ENCODE measurements at regions not wholly inside any gene's neighbourhood (a gene's known extent, or its start where the extent isn't known, plus 50 kb on each side); places are given as distances from the start of the nearest gene placed in this dataset.

DNA sequence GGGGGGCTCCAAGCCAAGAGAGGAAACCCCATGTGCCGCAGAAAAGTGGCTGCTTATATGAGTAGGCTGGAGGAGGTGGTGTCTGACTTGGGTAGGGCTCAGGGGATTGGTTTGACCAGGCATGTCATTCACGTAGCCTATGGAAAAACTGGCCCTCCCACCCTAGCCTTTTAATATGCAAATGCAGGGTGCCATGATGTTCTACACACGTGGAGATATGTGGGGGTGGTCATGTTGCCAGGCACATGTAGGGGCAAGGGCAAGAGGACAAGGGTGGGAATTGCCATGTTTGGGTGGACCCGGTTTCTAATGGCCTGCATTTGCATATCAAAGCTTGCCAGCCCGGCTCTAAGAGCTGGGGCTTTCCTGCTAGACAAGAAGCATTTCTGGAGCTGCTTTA is 86.9 kb upstream of the SHISA3 start:
- intact Hi-C loops (cut with micrococcal nuclease; ENCODE audit: unreplicated experiment) (no loop called here), in situ Hi-C loops (cut with HindIII; ENCODE audit: low pct_unique_long_range_greater_than_20kb, low sequenced_read_pairs) (no loop called here)
- ATAC-seq (no peak), DNase-seq (ENCODE audit: low read depth, low spot score) (no peak)
- Histone ChIP-seq H3K4me1 (ENCODE audit: control insufficient read depth, insufficient read depth, low read length) (no peaks in the 10 kb centered on the region), H3K36me3 (ENCODE audit: control insufficient read depth, insufficient read depth, low read length) (no peaks in the 10 kb centered on the region), H3K4me3 (ENCODE audit: low read depth in 2 of 2, low read length in 2 of 2) (no peak overlapping the region), H3K27ac (ENCODE audit: low read length) (no peak overlapping the region), H3K27me3 (ENCODE audit: control insufficient read depth, insufficient read depth, low read length) (no peaks in the 10 kb centered on the region), H3K9me3 (ENCODE audit: control insufficient read depth, insufficient read depth, low read depth, low read length) (no peaks in the 10 kb centered on the region)
- ChIA-PET POLR2A (no interaction called here), CTCF (no interaction called here)
- TF ChIP-seq, protein P1, sequence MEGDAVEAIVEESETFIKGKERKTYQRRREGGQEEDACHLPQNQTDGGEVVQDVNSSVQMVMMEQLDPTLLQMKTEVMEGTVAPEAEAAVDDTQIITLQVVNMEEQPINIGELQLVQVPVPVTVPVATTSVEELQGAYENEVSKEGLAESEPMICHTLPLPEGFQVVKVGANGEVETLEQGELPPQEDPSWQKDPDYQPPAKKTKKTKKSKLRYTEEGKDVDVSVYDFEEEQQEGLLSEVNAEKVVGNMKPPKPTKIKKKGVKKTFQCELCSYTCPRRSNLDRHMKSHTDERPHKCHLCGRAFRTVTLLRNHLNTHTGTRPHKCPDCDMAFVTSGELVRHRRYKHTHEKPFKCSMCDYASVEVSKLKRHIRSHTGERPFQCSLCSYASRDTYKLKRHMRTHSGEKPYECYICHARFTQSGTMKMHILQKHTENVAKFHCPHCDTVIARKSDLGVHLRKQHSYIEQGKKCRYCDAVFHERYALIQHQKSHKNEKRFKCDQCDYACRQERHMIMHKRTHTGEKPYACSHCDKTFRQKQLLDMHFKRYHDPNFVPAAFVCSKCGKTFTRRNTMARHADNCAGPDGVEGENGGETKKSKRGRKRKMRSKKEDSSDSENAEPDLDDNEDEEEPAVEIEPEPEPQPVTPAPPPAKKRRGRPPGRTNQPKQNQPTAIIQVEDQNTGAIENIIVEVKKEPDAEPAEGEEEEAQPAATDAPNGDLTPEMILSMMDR (IDR thresholded peaks at IDR 0.05), result no peak
- TF ChIP-seq SIN3A (IDR thresholded peaks at IDR 0.05; ENCODE audit: borderline replicate concordance, insufficient read depth, low read depth, low read length), result no peak
- TF ChIP-seq TCF7L2 (IDR thresholded peaks at IDR 0.05; ENCODE audit: low read depth, low read length), result no peak
- TF ChIP-seq, protein P2, sequence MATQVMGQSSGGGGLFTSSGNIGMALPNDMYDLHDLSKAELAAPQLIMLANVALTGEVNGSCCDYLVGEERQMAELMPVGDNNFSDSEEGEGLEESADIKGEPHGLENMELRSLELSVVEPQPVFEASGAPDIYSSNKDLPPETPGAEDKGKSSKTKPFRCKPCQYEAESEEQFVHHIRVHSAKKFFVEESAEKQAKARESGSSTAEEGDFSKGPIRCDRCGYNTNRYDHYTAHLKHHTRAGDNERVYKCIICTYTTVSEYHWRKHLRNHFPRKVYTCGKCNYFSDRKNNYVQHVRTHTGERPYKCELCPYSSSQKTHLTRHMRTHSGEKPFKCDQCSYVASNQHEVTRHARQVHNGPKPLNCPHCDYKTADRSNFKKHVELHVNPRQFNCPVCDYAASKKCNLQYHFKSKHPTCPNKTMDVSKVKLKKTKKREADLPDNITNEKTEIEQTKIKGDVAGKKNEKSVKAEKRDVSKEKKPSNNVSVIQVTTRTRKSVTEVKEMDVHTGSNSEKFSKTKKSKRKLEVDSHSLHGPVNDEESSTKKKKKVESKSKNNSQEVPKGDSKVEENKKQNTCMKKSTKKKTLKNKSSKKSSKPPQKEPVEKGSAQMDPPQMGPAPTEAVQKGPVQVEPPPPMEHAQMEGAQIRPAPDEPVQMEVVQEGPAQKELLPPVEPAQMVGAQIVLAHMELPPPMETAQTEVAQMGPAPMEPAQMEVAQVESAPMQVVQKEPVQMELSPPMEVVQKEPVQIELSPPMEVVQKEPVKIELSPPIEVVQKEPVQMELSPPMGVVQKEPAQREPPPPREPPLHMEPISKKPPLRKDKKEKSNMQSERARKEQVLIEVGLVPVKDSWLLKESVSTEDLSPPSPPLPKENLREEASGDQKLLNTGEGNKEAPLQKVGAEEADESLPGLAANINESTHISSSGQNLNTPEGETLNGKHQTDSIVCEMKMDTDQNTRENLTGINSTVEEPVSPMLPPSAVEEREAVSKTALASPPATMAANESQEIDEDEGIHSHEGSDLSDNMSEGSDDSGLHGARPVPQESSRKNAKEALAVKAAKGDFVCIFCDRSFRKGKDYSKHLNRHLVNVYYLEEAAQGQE (IDR thresholded peaks at IDR 0.05; ENCODE audit: insufficient read depth in 1 of 2, low read depth in 2 of 2, low read length in 1 of 2), result no peak
- no TSS peak for BruUV-seq (replicated peaks)

DNA sequence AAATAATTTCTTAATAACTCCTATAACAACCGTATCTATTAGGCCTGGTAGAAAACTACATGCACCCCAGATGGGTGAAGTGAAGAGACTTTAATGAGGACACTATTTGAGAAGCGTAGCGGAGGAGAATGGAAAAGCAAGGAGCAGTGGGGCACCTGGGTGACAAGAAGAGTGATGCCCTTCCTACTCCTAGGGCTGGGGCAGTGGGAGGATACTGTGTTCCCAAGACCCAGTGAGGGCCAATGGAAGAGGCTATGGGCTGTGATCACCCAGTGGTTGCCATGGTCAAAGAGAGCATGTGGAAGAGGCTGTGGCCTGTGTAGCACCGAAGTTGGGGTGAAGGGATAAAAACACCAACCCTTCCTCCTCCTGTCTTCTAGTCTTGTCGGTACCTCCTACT is 86.5 kb upstream of the SHISA3 start:
- Histone ChIP-seq H3K9me3 (ENCODE audit: control insufficient read depth, insufficient read depth, low read depth, low read length) (no peaks in the 10 kb centered on the region), H3K27me3 (ENCODE audit: control insufficient read depth, insufficient read depth, low read length) (no peaks in the 10 kb centered on the region), H3K4me3 (ENCODE audit: low read depth in 2 of 2, low read length in 2 of 2) (no peak overlapping the region), H3K4me1 (ENCODE audit: control insufficient read depth, insufficient read depth, low read length) (no peaks in the 10 kb centered on the region), H3K27ac (ENCODE audit: low read length) (no peak overlapping the region), H3K36me3 (ENCODE audit: control insufficient read depth, insufficient read depth, low read length) (no peaks in the 10 kb centered on the region)
- ATAC-seq (no peak), DNase-seq (ENCODE audit: low read depth, low spot score) (no peak)
- in situ Hi-C loops (cut with HindIII; ENCODE audit: low pct_unique_long_range_greater_than_20kb, low sequenced_read_pairs), result no loop called here
- ChIA-PET CTCF (no interaction called here), POLR2A (no interaction called here)
- no TSS peak for BruUV-seq (replicated peaks)
- intact Hi-C loops (cut with micrococcal nuclease; ENCODE audit: unreplicated experiment), result no loop called here
- TF ChIP-seq SIN3A (IDR thresholded peaks at IDR 0.05; ENCODE audit: borderline replicate concordance, insufficient read depth, low read depth, low read length), result no peak
- no peak for TF ChIP-seq TCF7L2 (IDR thresholded peaks at IDR 0.05; ENCODE audit: low read depth, low read length)
- TF ChIP-seq POLR2AphosphoS5 (IDR thresholded peaks at IDR 0.05; ENCODE audit: low read depth, low read length), result no peak
- TF ChIP-seq, protein P2 (IDR thresholded peaks at IDR 0.05; ENCODE audit: insufficient read depth in 1 of 2, low read depth in 2 of 2, low read length in 1 of 2), result no peak
- TF ChIP-seq, protein P1 (IDR thresholded peaks at IDR 0.05), result no peak

Data from Panc1 (cell line).